SK-N-MC (cell line): ENCODE measurements at regions not wholly inside any gene's neighbourhood (a gene's known extent, or its start where the extent isn't known, plus 50 kb on each side); places are given as distances from the start of the nearest gene placed in this dataset.

Experiments used
- EZH2 ChIP-seq: fragments of 200-600 bp; sonication (generic); IDR thresholded peaks from one replicate; pipeline ENCODE4 v1.6.1; 2017; ENCODE audit warnings: antibody characterized with exemption
- FOXP2 ChIP-seq: optimal IDR thresholded peaks from 2 replicates; pipeline ENCODE3; 2011; ENCODE audit warnings: mild to moderate bottlenecking, moderate library complexity; ENCODE audit not compliant: insufficient read depth; ENCODE audit errors: extremely low read length, control extremely low read depth
- POLR2AphosphoS5 ChIP-seq: IDR thresholded peaks from 2 replicates; pipeline ENCODE4 v1.6.1; 2012; ENCODE audit warnings: mild to moderate bottlenecking, low read depth, low read length, borderline replicate concordance

GRCh38 chrX:13200398-13200797, 119.5 kb downstream of the ATXN3L start:
- TF ChIP-seq POLR2AphosphoS5 (no peak), EZH2 (no peak), FOXP2 (no peak)
